Fibroblast of villous mesenchyme (primary cell): ENCODE measurements at regions not wholly inside any gene's neighbourhood (a gene's known extent, or its start where the extent isn't known, plus 50 kb on each side); places are given as distances from the start of the nearest gene placed in this dataset.

Experiments used
- DNase-seq: peaks from one replicate; pipeline ENCODE4 v3.0.0-alpha.2; 2010; ENCODE audit warnings: low read depth
- H3K4me3 ChIP-seq: 2 replicates; pipeline ENCODE4 v1.5.1; 2011; ENCODE audit warnings: low read depth, mild to moderate bottlenecking, low read length
- CTCF ChIP-seq: IDR thresholded peaks from 2 replicates; pipeline ENCODE4 v1.5.1; 2012; ENCODE audit warnings: low read depth, mild to moderate bottlenecking, low read length; ENCODE audit not compliant: insufficient read depth

GRCh38 chr16:73996624-73997339 lies 299.8 kb upstream of the PSMD7 start:
- no peak for TF ChIP-seq CTCF
- H3K4me3 ChIP-seq = no peak overlapping the region
- DNase-seq = no peak

- no peak for DNase-seq
- no peak overlapping the region for H3K4me3 ChIP-seq
- TF ChIP-seq CTCF = no peak
Observed at GRCh38 chr16:73993878-73994277, 302.7 kb upstream of the PSMD7 start.

- no peak for DNase-seq
- no peak overlapping the region for H3K4me3 ChIP-seq
- TF ChIP-seq CTCF = no peak
Observed at GRCh38 chr16:73978407-73978784, 318.2 kb upstream of the PSMD7 start.

- DNase-seq = no peak
- no peak for TF ChIP-seq CTCF
Observed at GRCh38 chr16:73976644-73977043, 320.0 kb upstream of the PSMD7 start.

GRCh38 chr16:73973174-73973573 lies 323.4 kb upstream of the PSMD7 start:
- TF ChIP-seq CTCF = no peak
- no peak for DNase-seq
- H3K4me3 ChIP-seq = no peak overlapping the region

More at GRCh38 chr16:73976644-73977043, 320.0 kb upstream of the PSMD7 start:
- H3K4me3 ChIP-seq = no peak overlapping the region

GRCh38 chr16:73966851-73967250 lies 329.8 kb upstream of the PSMD7 start:
- DNase-seq = no peak
- no peak overlapping the region for H3K4me3 ChIP-seq
- no peak for TF ChIP-seq CTCF

GRCh38 chr16:73965591-73965990 lies 331.0 kb upstream of the PSMD7 start:
- TF ChIP-seq CTCF = no peak

More at GRCh38 chr16:73965591-73965990, 331.0 kb upstream of the PSMD7 start:
- no peak for DNase-seq
- no peak overlapping the region for H3K4me3 ChIP-seq
